Esophagus muscularis mucosa (tissue), 4 donors: ENCODE measurements at regions not wholly inside any gene's neighbourhood (a gene's known extent, or its start where the extent isn't known, plus 50 kb on each side); places are given as distances from the start of the nearest gene placed in this dataset.

Experiments
- CTCF ChIP-seq, 3 experiments: fragments of 200-600 bp in 2 of 3; fragments of 450-650 bp in 1 of 3; sonication (generic) in 2 of 3; IDR thresholded peaks; one replicate each; pipeline ENCODE4 v1.5.1; 2017 to 2019; ENCODE audit warnings: antibody characterized with exemption in 3 of 3, mild to moderate bottlenecking in 2 of 3, moderate library complexity in 1 of 3
- EP300 ChIP-seq: sonication (generic); formaldehyde crosslinking; IDR thresholded peaks from one replicate; pipeline ENCODE4 v1.6.1; 2017; ENCODE audit warnings: antibody characterized with exemption
- POLR2A ChIP-seq: fragments of 450-650 bp; IDR thresholded peaks from one replicate; pipeline ENCODE4 v1.6.1; 2017; ENCODE audit warnings: antibody characterized with exemption, moderate library complexity, mild to moderate bottlenecking, low read depth
- POLR2AphosphoS5 ChIP-seq, 2 donors: sonication (generic); formaldehyde crosslinking; IDR thresholded peaks; one replicate each; pipeline ENCODE4 v1.6.1; 2017; ENCODE audit warnings: antibody characterized with exemption in 2 of 2

GRCh38 chr6:11858439-11858838, 79.8 kb upstream of the ADTRP start:
- TF ChIP-seq CTCF (IDR thresholded peaks at IDR 0.05) (no peak), POLR2A (no peak), EP300 (no peak), POLR2AphosphoS5 (IDR thresholded peaks at IDR 0.05) (no peak)
